HG03064 (cell line): ENCODE measurements at regions not wholly inside any gene's neighbourhood (a gene's known extent, or its start where the extent isn't known, plus 50 kb on each side); places are given as distances from the start of the nearest gene placed in this dataset.

ENCODE experiments used
- ATAC-seq: cut with Tn5 transposase; IDR thresholded peaks from one replicate; pipeline ENCODE4 v1.9.1; 2021; ENCODE audit warnings: low read depth; ENCODE audit not compliant: unreplicated experiment

DNA sequence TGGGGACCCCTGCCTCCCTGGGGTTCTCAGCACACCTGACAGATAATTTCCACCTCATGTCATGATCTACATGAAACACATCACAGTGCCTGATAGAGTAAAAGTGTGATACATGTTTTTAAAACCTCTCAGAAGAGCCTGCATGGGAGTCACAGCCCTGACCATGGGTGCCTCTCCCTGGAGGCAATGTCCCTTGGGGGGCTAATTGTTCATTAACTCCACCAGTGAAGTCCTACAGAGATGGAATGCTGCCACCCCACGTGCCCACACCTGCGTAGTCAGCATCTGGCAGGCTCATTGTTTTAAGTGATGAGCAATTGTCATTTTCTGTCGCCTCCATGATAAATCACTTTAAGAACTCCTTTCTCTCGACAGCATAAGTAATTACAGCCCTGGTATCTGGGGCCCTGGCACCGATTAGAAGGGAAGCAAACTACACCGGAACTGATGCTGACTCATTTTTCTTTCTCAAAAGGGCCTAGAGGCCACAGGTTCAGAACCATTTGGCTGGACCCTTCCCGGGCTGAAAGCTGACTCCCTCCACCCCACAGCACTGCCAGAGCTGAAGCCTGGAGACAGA, 109.6 kb upstream of the GJB5 start:
- ATAC-seq, result no peak

DNA sequence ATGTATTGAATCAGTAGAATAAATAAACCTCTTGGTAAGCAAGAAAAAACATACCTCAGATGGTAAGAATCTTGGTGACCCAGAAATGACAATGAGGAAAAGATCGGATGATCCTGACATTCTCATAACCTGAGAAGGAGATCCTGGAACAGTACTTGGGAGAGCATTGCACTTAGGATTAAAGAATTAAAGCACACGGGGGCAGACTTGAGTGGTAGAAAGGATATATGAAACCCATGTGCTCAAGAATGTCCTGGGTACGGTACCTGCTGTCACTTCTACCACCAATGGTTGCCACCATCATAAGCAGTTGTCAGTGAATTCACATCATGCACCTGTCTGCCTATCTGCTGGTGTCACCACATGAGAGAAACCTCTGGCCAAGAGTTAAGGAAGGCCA, 108.9 kb upstream of the GJB5 start:
- ATAC-seq, result no peak

- ATAC-seq, result no peak
Observed at GRCh38 chr1:34648501-34648900, 106.3 kb upstream of the GJB5 start.

DNA sequence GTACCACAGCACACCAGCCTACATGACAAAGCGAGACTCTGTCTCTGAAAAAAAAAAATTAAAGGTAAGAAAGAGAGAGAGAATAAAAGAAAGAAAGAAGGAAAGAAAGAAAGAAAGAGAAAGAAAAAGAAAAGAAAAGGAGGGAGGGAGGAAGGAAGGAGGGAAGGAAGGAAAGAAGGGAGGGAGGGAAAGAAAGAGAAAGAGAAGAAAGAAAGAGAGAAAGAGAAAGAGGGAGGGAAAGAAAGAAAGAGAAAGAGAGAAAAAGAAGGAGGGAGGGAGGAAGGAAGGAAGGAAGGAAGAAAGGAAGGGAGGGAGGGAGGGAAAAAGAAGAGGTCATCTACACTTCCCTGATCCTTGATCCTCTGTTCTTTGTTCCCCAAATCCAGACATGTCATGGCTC, 104.8 kb upstream of the GJB5 start:
- ATAC-seq, result no peak

GRCh38 chr1:34650800-34651199, 104.0 kb upstream of the GJB5 start:
- ATAC-seq, result no peak

DNA sequence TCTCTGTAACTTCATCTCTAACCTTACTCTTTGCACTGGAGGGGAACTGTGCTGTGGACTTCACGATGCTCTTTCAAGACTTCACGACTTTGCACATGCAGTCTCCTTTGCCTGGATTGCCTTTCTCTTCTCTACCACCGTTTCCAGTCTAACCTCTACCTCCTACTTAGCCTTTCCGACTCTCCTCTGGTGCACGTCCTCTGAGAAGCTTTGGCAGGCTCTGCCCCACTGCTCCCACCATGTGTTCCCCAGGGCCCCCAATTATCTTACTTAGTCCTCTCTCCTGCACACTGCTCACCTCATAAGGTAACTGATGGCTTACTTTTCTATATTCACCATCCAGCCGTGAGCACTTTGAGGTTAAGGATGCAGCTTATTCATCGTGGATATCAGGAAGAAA, 101.7 kb upstream of the GJB5 start:
- ATAC-seq, result no peak

DNA sequence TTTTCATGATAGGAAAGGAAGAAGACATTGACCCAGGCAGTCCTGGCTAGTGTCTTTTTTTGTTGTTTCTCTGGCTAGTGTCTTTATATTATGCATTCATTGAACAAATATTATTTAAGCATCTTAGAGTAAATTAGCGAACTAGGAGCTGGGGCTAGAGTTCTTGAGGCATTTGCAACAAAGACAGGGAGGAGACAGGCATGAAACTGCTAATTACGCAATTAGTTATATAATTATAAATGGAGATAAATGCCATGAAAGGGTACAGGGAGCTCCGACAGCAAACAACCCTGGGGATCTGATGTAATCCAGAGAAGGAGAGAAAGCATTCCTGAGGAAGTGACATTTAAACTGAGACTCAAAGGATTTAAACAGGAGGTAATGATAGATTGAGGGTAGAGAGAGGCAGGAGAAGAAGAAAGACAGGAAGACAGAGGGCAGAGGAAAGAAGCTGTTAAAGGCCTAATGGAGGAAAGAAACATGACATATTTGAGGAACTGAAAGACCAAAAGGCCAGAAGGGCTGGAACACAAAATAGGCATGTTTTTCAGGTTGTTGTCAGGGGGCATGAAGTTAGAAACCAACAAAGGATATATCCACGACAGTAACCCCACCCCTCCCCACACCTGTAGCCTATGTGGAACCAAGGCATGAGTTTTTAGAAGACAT, 99.5 kb upstream of the GJB5 start:
- no peak for ATAC-seq

- no peak for ATAC-seq
Observed at GRCh38 chr1:34655875-34656240, 99.0 kb upstream of the GJB5 start.

DNA sequence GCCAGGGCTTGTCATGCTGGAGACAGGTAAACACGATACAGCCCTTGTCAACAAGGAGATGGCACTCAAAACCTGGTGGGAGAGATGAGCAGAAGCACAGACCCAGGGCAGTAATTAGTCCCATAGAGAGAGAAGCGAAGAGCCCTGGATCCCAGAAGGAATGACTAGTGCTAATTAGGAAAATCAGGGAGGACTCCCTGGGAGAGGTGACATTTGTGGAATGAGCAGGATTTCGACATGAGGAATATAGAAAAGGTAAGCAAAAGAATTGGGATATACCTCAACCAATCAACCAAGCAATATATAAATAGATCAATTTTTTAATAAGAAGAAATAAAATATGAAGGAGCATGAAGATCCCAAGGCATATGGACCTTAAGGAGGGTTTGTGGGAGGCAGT, 98.5 kb upstream of the GJB5 start:
- ATAC-seq, result no peak

DNA sequence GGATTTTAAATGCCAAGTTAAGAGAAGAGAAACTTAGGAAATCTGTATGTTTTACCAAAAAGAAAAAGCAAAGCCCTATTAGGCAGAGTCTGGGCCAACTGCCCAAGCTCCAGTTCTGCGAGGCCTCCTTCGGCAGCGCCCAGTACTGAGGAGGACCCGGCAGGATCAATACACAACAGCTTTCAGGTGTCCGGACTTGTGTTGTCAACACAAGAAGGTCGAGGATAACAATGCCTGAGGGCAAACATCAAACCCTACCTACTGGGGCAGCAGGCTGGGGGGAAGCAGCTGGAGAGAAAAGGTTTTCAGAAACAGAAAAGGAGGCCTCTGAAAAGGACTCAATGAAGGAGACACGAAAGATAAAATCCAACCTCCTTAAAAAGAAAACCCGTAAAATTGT, 98.1 kb upstream of the GJB5 start:
- ATAC-seq, result no peak

GRCh38 chr1:34657266-34657665, 97.6 kb upstream of the GJB5 start:
- ATAC-seq, result no peak

DNA sequence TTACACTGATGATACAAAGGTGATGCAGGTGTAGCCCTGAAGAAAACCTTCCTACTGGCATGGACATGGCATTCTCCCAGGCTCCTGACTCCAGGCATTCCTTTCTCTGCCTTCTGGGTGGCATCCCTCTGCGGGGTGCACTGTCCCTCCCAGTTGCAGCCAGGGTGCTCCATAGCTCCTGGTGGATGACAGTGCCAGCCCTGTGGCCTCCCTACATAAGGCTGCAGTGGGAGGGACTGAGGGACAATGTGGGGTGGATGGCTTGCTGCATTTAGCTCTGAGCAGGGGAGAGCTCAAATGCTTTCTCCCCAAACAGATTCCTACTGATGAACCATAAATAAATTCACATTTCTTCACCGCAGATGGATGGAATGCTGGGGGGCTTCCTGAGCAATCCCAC, 97.0 kb upstream of the GJB5 start:
- no peak for ATAC-seq

GRCh38 chr1:34663031-34663430, 91.8 kb upstream of the GJB5 start:
- ATAC-seq, result no peak

DNA sequence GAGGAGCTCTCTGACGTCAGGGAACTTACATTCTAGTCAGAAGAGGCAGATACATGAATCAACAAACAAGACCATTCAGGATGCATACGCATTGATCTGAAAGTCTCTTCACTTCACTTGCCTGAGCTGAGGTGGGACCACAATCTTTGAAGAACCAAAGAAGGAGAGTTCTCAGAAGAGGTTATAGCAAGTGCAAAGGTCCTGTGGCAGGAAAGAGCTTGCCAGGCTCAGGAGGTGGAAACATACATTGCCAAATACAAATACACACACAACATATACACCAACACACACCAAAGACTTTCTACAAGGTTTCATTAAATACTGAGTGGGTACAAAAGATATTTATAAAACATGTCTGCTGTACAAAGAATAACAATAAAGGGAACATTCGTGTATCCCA, 86.8 kb upstream of the GJB5 start:
- no peak for ATAC-seq

GRCh38 chr1:34670982-34671381, 83.9 kb upstream of the GJB5 start:
- no peak for ATAC-seq

DNA sequence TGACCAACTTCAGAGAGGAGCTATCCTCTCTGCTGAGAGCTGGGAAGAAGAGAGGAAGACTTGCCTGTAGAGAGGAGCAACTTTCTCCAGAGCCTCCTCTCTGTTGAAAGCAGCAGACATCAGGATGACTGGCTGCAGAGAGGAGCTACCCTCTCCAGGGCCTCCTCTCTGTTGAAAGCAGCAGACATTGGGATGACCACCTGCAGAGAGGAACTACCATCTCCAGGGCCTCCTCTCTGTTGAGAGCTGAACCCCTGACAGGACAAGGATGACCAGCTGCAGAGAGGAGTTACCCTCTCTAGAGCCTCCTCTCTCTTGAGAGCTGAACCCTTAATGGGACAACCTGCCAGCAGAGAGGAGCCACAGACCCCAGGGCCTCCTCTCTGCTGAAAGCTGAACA, 83.0 kb upstream of the GJB5 start:
- no peak for ATAC-seq

DNA sequence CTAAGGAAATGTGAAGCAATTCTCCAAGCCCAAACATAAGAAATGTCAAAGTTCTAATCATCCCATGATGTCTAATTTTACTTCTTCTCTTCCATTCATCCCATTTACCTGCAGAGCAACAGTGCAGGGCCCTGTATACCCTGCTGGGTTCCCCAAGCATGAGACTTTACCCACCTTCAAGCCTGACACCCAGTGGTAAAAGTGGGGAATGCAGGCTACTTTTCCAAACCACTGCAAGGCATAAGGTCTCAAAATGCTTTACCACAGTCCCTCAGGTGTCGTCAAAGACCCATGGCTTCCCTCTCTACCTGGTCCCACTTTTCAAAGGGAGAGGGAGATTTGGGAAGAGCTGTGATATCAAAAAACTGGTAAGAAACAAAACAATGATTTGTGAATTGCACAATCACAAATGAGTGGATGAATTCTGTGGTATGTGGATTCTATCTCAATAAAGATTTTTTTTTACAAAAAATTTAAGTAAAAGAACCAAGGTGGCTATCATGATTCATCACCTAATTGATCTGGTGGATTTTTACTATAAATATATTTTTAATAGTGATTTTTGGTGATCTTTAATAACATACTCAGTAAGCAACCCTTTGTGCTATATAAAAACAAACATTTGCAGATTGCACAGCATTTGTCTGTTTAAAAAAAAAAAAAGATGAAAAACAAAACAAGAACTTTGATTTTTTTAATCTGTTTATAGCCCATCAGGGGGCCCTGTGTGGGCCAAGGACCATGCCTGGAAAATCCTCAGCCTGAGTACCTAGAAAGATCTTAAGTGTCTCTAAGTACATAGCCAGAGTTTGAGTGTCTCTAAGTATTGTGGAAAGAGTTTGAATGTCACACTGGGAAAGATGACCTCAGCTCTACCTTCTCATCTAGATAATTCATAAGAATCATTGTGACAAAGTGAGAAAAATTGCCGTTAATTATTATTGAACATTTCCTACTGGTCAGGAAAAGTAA, 73.1 kb upstream of the GJB5 start:
- no peak for ATAC-seq

- ATAC-seq, result no peak
Observed at GRCh38 chr1:34682452-34683223, 72.2 kb upstream of the GJB5 start.

DNA sequence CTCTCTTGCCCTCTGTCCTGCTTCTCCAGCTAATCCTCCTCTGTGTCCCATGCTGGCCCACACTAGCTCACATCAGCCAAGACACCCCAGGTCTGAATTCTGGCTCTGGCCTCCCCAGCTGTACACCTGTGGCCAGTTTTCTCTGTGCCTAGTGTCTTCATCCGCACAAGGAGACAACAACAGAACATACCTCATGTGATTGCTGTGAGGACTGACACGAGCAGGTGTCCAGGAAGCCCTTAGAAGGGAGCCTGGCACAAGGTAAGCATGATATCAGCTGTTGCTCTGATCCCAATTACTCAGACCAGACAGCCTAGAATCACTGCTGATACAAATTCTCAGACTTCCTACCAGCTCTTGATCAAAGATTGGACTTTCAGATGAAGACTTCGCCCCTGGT, 71.2 kb upstream of the GJB5 start:
- no peak for ATAC-seq

DNA sequence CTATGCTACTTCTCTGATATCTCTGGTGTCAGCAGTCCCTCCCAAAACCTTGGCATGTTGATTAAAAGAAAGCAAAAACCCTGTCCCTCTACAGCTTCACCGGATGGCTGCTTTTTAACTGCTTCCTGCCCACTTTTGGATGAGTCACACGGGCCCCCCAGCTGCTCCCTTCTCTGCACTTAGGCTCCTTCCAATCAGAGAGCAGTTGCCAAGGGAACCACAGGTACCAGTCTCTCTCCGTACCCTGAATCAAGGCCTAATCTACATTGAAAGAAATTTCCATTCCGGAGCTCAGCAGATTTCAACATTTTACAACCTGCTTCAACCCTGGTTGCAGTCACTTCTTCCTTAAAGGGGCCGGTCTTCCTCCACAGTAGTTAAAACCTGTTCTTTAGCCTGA, 70.6 kb upstream of the GJB5 start:
- ATAC-seq, result no peak

GRCh38 chr1:34685225-34685624, 69.6 kb upstream of the GJB5 start:
- no peak for ATAC-seq
